ENCODE measurements at regions not wholly inside any gene's neighbourhood (a gene's known extent, or its start where the extent isn't known, plus 50 kb on each side); places are given as distances from the start of the nearest gene placed in this dataset.

DNA sequence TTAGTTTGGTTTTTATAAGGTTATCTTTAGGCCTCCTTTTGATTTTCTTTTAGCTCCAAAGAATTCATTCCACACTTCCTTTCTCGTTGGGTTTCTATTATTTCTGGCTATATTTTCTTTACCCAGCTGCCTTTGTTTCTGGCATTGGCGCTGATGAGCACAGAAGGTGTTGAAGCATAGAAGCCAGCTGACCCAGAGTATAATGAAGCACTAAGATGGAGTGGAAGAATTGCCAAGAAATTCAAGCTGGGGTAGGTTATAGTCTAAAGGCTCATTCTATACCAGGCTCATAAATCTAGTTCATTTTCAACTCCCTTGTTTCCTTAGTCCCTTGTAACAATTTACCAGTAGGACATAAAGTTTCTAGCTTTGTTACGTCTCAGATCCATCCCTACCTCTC lies 169.5 kb downstream of the HRH4 start:
- H3K56ac ChIP-seq (ENCODE audit: insufficient read length, low read depth, low read length) = no peak overlapping the region
- H3K79me1 ChIP-seq (ENCODE audit: insufficient read depth, low read depth, low read length, poor library complexity, severe bottlenecking) = no peaks in the 10 kb centered on the region
- Mint-ChIP-seq H3K27ac (no peak overlapping the region), H3K27me3 (ENCODE audit: low read depth) (no peaks in the 10 kb centered on the region; the same call in 1 of the 2 replicates), H3K4me1 (peaks cover 13 to 31% of the 10 kb centered on the region in 2 experiments), H3K9me3 (no peaks in the 10 kb centered on the region), H3K36me3 (ENCODE audit: insufficient read depth in 1 of 3, low read depth in 3 of 3) (no peaks in the 10 kb centered on the region), H3K4me3 (no peak overlapping the region)
- H3K9me3 ChIP-seq (ENCODE audit: control insufficient read depth, low read depth, low read length) = no peaks in the 10 kb centered on the region
- no peak overlapping the region for H3K4me2 ChIP-seq (ENCODE audit: insufficient read depth, insufficient read length, low read length)
- H3K79me2 ChIP-seq (ENCODE audit: insufficient read depth, low read length) = no peaks in the 10 kb centered on the region
- no peak overlapping the region for H3K4ac ChIP-seq (ENCODE audit: low read depth, low read length)
- H3K18ac ChIP-seq (ENCODE audit: insufficient read length, low read depth, low read length) = no peak overlapping the region
- H4K20me1 ChIP-seq (ENCODE audit: control insufficient read depth, insufficient read depth, insufficient read length) = no peaks in the 10 kb centered on the region
- no CpG with 5 or more reads among the region's 3 CpGs for WGBS (ENCODE audit: extremely low coverage, insufficient read length, low lambda C conversion rate)
- TF ChIP-seq, protein P1, sequence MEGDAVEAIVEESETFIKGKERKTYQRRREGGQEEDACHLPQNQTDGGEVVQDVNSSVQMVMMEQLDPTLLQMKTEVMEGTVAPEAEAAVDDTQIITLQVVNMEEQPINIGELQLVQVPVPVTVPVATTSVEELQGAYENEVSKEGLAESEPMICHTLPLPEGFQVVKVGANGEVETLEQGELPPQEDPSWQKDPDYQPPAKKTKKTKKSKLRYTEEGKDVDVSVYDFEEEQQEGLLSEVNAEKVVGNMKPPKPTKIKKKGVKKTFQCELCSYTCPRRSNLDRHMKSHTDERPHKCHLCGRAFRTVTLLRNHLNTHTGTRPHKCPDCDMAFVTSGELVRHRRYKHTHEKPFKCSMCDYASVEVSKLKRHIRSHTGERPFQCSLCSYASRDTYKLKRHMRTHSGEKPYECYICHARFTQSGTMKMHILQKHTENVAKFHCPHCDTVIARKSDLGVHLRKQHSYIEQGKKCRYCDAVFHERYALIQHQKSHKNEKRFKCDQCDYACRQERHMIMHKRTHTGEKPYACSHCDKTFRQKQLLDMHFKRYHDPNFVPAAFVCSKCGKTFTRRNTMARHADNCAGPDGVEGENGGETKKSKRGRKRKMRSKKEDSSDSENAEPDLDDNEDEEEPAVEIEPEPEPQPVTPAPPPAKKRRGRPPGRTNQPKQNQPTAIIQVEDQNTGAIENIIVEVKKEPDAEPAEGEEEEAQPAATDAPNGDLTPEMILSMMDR (conservative IDR thresholded peaks at IDR 0.05) = no peak
- no peak overlapping the region for H3T11ph ChIP-seq (ENCODE audit: low read length)
- H3K27me3 ChIP-seq (ENCODE audit: insufficient read depth, low read length) = no peaks in the 10 kb centered on the region
- no peak overlapping the region for H3K27ac ChIP-seq (ENCODE audit: insufficient read length, low read depth, low read length)
- no peak overlapping the region for H3K23ac ChIP-seq (ENCODE audit: insufficient read length, low read depth, low read length)
- H3K9ac ChIP-seq (ENCODE audit: extremely low read depth, insufficient read length, low read length) = no peak overlapping the region
- H3K23me2 ChIP-seq (ENCODE audit: insufficient read length, low read depth, low read length, poor library complexity, severe bottlenecking) = peaks cover 3% of the 10 kb centered on the region
- no peak overlapping the region for H3K14ac ChIP-seq (ENCODE audit: insufficient read depth, low read length)
- no peak overlapping the region for H2BK12ac ChIP-seq (ENCODE audit: insufficient read length, low read depth, low read length)
- no peak overlapping the region for H2BK120ac ChIP-seq (ENCODE audit: low read depth, low read length, poor library complexity, severe bottlenecking)
- H4K8ac ChIP-seq (replicated peaks; ENCODE audit: insufficient read length, low read depth, low read length) = no peak overlapping the region
- DNase-seq = no peak
- H4K5ac ChIP-seq (ENCODE audit: insufficient read length, low read depth, low read length) = no peak overlapping the region
- no peak overlapping the region for H2BK20ac ChIP-seq (ENCODE audit: low read depth, low read length, poor library complexity, severe bottlenecking)
- H4K91ac ChIP-seq (ENCODE audit: insufficient read length, low read depth, low read length) = no peak overlapping the region
- no peak overlapping the region for H2BK15ac ChIP-seq (ENCODE audit: low read depth, low read length)
- H2AK5ac ChIP-seq (ENCODE audit: insufficient read length, low read length) = no peak overlapping the region
- no peak overlapping the region for H2AFZ ChIP-seq (ENCODE audit: low read length)
- H2BK5ac ChIP-seq (ENCODE audit: insufficient read length, low read length) = no peak overlapping the region
- no peaks in the 10 kb centered on the region for H3K4me1 ChIP-seq (ENCODE audit: insufficient read depth, low read length)
